GM11168 (cell line): ENCODE measurements at regions not wholly inside any gene's neighbourhood (a gene's known extent, or its start where the extent isn't known, plus 50 kb on each side); places are given as distances from the start of the nearest gene placed in this dataset.

ENCODE experiments used
- in situ Hi-C: fragments of 300-500 bp; cut with MboI; formaldehyde crosslinking; loops from one replicate; pipeline ENCODE4 v1.12.0; 2022; ENCODE audit warnings: low sequenced_read_pairs; ENCODE audit not compliant: unreplicated experiment

DNA sequence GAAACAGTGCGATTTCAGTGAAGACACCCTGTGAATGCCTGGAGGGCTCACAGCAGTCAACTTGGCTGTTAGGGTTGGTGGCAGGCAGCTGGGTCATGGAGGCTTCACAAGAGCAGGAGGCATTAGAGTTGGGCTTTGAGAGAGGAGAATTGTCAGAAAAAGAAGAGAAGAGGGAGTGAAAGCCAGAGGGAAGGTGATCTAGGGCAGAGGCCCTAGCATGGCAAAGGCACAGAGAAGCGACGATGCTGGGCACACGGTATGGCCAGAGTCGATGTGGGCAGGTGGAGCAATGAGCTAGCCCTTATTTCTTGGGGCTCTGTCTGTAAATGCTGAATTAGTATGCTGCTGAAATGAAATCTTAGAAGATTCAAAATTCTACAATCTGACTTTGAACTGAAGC, 52.6 kb upstream of the OLFM4 start:
- in situ Hi-C loops, result no loop called here

DNA sequence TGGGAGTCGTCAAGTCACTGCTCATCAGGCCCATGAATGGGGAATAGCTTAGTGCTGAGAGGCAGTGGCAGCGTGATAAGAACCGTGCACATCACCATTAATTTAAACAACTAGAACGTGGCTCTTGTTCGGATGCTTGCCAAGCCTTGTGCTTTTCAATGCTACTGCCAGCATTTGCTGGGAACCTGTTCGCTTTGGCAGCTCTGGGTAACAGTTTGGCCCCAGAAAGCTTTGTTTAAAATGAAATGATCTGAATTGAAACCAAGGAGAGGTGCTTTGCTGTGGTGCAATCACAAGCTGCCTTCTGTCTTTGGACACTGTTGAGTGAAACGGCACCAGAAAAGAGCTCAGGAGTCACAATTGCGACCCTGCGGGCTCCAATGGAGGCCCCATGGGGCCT, 53.5 kb upstream of the OLFM4 start:
- in situ Hi-C loops, result no loop called here

DNA sequence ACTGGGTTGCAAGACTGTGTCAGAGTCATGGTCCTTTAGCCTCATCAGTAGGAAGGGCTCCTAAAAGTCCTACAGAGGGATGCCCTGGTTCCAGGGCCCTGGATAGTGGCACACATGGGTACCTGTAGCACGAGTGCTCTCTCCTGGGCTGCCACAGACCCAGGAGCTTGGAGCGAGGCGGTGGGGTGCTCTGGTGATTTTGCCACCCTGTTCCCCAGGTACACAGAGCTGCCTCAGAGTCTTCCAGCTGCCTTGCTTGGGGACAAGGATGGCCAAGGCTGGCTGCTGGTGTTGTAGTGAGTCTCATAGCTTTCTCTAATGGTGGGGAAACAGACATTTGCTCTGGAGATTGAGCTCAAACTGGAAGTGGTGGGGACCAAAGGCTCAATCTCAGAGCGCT, 53.9 kb upstream of the OLFM4 start:
- in situ Hi-C loops, result no loop called here

DNA sequence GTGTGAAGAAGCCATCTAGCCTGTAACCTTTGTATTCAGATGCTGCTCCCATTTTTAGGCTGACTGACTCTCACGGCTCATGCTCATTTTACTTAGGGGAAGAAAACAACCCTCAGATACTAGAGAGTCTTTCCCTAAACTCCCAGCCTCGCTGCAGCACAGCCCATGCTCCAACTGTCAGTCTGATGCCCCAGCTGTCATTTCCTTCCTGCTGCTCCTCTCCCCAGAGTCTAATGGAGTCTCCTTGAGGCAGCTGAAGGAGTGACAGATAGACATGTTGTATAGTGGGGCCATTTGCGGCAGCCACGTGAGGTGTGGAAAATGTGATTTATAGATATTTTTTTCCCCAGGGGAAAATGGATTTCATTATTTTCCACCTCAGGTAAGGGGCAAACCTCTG, 59.2 kb upstream of the OLFM4 start:
- in situ Hi-C loops, result loop anchor here (10.0 kb wide), 1 partner anchor 125 kb away; the partner anchor contains the start of gene PCDH8

DNA sequence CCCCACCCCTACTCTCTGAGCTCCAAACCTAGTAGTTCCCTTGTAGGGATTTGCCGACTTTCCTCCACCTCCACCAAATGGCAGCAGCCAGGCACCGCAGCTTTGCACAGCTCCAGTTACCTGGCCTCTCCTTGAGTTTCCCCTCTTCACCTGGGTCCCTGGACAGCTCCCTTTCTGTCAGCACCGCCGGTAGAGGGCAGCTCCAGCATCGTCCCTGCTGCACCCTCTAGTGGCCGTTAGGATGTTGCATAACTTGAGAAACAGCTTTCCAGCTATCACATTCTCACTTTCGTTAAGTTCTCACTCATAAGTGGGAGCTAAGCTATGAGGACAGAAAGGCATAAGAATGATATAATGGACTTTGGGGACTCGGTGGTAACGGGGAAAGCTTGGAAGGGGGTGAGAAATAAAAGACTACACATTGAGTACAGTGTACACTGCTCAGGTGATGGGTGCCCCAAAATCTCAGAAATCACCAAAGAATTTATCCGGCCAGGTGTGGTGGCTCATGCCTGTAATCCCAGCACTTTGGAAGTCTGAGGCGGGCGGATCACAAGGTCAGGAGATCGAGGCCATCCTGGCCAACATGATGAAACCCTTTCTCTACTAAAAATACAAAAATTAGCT, 60.4 kb upstream of the OLFM4 start:
- in situ Hi-C loops, result loop anchor here (10.0 kb wide), 1 partner anchor 123 kb away; the partner anchor contains the start of gene PCDH8

DNA sequence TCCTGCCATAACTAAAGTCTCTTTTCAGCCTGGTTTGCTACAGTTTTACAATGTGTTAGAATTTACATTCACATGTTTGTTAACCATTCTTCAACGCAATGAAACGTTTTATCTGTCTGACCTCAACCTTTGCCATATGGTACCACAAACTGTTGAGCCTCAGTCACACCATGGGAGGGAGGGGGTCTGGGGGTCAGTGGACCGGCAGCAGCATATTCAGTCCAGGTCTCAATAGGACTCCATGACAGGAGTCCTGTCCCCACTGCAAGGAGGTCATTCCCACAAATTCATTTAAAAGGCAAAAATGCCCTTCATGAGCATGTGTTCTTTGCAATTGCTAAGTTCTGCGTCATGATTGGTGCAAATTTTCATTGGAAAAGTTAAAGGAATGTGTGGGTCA, 66.6 kb upstream of the OLFM4 start:
- in situ Hi-C loops, result loop anchor here (10.0 kb wide), 1 partner anchor 117 kb away; the partner anchor contains the start of gene PCDH8

DNA sequence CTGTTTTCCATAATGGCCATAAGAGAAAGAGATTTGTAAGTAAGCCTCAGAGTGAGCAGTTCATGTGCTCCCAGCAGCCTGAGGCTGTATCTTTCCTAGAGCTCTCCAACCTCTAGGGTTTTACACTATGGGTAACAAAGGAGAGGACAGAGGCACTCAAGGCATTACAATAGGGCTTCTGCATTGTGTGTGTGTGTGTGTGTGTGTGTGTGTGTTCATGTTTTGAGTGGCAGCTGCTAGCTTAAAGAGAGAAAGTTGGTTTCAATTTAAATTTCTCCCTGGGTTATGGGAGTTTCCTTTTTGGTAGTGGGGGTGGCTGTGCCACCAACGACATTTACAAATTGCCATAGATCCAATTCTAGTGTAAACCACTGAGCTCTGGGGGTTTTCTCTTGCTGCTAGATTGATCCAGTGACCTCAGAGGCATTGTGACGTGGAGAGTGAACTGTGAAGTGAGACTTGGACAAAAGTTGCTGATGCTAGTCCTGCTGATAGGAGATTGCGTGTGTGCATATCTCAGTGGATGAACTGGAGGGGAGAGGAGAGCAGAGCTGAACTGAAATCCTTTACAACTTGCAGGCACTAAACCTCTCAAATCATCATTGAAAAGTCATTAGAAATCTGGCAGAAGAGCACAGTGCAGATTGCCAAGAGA, 67.2 kb upstream of the OLFM4 start:
- in situ Hi-C loops, result loop anchor here (10.0 kb wide), 1 partner anchor 117 kb away; the partner anchor contains the start of gene PCDH8

DNA sequence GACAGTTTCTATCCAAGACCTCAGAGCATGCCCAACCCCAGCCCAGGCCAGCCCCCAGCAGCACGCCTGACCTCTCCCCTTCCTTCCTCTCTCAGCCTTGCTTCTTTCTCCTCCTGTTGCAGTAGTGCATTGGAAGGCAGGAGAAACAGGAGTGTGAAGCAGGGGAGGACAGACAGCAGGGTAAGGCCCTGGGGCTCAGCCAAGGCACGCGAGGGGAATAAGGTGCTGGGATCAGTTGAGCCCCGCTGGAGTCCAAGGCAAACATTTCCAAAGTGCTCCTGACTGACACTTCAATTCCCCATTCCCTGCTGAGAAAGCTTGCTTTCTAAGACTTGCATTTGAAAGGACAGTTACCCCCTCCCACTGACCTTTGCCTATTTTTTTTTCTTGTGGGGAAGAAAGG, 73.1 kb upstream of the OLFM4 start:
- in situ Hi-C loops, result no loop called here

DNA sequence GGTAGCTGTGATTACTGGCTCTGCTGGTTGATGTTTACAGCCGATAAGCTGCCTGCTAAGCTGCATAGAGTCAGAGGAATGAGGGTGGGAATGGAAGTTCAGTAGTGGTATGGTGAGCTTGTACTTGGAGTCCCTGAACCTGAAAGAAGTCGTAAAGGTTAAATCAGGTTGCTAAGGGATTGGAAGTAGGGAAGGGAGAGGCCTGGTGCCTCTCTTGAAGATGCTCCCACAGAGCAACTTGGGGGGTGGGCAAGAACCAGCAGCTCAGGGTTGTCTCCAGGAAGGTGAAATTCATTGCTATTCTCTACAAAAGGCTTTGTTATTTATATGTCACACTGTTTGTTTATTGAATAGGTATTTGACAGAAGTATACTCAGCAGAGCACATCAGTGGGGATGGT, 73.8 kb upstream of the OLFM4 start:
- in situ Hi-C loops, result no loop called here

DNA sequence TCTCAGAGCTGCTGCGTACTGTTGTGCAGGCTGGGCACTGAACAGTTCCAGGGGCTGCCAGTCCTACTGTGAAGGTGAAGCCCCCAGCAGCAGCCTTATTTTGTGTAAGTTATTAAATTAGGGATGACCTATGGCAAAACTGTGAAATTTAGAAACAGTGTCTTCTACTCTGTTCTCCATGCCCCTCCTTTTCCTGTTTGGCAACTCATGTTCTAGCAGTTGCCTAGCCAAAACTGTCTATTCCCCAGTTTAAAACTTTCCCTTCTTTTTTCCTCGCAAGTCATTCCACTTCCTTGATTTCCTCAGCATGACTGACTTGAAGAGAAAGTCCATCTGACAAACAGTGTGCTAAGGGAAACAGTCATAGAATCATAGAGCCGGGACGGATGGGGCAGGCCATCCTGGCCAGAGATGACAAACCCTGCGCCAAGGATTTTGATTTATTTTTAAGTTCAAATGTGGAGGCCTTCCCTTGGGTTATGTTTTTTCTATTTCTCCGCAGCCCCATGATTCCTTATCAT, 78.1 kb upstream of the OLFM4 start:
- in situ Hi-C loops, result no loop called here

DNA sequence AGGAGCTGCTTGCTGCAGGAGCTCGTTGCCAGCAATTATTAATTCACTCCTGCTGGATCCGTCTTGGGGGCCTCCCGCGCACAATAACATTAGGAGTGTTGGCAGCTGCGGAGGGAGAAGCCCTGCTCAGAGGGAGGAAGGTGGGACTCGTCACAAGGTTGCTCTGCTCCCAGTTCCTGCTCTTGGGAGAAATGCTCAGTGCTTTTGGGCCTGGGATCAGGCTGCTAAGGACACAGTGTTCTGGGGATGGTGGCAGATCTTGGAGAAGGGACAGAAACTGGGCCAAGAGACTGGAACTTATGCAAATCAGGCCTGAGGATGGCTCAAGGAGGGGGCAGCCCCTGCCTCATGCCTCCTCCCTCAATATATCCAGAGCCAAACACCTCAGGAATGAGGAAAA, 78.9 kb upstream of the OLFM4 start:
- in situ Hi-C loops, result no loop called here

DNA sequence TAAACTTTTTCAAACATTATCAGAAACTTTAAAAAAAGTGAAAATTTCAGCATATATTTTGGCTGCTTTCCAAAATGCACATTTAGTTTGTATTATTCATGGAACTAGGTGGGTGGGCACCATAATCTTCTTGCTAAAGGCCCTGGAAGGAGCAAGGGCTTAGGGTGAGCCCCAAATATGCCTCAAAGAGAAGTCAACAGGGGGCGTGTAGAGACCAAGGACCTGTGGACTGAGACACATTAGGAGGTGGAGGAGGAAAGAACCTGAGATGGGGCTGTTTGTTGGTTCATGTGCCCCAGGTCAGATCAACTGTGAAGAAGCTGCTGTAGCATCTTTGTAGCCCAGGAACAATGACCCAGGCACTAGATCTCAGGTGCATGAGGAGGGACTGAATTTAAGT, 79.6 kb upstream of the OLFM4 start:
- in situ Hi-C loops, result no loop called here

DNA sequence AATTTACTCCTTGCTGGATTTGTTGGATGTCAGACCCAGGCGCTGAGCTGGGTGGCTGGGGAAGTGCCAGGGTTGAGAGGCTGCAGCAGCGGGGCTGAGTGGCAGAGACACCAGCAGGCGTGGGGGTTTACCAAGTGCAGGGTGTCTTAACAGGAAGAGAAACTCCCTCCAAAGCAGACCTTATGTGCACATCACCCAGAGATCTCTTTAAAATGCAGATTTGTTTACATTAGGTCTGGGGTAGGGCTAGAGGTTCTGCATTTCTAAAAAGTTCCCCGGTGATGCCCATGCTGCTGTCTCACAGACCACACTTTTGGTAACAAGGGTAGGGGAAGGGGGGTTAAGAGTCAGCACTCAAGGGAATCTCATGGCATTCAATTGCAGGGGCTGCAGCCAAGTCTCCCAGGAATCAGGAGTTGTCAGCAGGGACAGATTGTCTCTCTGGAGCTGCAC, 80.7 kb upstream of the OLFM4 start:
- in situ Hi-C loops, result no loop called here

DNA sequence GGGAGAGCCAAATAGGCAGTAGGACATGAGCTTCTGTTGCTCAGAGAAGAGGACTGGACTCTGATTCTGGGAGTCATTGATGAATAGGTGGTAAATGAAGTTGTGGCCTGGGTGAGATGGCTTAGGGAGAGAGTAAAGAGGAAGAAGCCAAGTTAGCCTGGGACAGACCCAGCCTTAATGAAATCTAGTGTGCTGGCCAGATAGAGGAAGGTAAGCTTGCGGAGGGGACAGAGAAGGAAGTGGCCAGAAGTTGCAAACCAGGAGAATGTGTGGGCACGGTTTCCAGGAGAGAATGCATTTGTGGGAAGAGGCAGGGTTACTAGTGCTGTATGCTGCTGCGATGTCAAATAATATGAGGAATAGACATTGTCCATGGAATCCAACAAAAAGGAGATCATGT, 83.3 kb upstream of the OLFM4 start:
- in situ Hi-C loops, result no loop called here

DNA sequence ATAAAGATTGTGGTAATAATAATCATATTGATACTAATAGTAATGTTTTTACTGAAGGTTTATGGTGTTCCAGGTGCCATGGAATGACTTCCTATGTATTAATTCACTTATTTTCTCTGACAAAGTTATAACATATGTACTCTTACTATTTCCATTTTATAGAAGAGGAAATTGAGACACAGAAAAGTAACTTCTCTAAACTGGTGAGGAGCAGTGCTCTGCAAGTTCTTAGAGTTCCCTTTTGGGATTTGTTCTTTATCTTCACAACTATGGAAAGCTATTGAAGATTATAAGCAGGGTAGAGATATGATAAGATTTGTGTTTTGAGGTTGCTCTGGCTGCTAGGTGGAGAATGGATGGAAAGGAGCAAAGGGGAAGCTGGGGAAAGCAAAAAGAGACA, 83.9 kb upstream of the OLFM4 start:
- in situ Hi-C loops, result no loop called here

DNA sequence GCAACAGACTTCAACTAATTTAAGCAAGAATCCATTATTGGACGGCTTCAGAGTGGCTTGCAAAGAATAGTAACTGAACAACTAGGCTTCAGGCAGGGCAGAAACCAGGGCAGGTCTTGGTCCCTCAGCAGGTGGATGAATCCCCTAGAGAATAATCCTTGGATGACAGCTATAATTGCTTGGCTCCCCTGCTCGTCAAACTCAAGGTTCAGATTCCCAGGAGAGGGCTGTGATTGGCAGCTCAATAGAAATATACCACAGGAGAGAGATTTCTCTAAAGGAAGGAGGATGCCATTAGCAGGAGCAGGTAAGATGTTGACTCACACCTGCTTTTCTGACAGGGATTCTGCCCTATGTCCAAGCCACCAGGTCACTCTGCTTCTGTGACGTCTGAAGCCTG, 89.6 kb upstream of the PCDH8 start:
- in situ Hi-C loops, result no loop called here

DNA sequence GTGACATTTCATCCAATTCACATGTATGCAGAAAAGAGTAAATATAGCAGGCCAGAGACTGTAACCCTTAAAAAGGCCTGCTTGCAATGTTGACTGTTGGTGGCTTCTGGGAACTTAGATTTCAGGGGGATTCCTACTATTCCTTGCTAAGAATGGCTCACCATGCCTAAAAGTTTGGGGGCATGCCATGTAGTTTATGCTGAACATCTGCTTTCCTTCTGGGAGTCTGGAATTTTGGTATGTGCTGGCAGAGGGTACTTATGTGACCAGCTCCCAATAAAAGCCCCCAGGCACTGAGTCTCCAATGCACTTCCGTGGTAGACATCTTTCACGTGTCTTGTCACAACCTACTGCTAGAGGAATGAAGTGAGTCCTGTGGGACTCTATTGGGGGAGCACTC, 88.4 kb upstream of the PCDH8 start:
- in situ Hi-C loops, result no loop called here

DNA sequence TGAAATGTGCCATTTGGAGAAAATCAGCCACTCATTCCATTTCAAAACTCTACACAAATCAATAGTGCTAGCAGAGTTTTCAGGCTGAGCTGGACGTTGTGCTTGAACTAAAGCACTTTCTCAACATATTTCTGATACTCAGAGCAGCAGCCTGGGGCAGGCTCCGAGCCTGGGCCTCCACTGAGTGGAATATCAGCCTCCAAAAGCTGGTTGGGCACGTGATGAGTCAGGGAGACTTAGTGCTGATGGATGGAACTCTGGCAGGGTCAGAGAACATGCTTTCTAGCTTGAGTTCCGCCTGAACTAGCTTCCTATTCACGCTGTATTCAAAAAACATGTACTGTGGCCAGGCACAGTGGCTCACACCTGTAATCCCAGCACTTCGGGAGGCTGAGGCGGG, 85.8 kb upstream of the PCDH8 start:
- in situ Hi-C loops, result no loop called here

DNA sequence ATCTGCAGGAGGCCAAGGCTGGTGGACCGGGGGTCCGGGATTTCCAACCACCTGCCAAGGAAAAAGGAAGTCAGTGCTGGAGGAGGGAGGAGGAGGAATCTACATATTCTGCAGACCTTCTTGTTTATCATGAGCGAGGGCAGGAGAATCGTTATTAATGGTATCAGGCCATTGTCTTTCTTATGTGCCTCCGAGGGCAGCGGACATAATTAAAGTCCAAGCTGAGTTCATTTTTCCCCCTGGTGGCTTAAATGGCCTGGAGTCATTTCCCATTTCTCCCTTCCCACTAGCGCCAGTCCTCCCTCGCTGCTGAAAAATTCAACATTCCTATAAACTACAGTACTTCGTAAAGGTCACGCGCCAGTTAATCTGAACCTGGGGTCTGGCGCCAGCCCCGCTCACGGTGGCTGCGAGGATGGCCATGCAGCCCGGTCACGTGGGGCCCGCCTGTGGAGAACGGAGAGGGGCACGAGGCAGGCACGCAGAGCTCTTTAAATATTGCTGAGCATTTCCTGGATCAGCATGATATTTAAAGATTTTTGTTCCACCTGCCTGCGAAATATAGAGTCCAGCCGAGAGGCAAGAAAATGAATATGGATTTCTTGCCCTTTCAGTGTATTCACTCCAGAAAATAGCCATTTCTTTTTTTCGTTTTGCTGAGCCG, 85.2 kb upstream of the PCDH8 start:
- in situ Hi-C loops, result no loop called here

DNA sequence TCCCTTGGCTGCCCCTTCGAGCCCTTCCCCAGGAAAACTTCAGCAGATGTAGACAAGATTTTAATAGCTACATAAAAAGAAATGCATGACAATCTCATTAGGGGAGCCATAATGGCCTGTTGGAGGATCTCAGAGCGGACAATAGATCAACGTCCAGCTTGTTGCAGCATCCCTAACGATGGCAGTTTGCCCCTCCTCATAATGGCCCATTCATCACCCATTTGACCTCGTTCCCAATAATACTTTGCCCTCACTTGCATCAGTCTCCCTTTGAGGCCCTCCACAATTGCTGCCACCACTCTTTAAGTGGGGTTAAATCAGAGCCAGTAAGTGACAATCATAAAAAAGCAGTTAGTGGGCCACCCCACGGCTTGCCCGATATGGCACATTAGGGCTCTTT, 84.7 kb upstream of the PCDH8 start:
- in situ Hi-C loops, result no loop called here

DNA sequence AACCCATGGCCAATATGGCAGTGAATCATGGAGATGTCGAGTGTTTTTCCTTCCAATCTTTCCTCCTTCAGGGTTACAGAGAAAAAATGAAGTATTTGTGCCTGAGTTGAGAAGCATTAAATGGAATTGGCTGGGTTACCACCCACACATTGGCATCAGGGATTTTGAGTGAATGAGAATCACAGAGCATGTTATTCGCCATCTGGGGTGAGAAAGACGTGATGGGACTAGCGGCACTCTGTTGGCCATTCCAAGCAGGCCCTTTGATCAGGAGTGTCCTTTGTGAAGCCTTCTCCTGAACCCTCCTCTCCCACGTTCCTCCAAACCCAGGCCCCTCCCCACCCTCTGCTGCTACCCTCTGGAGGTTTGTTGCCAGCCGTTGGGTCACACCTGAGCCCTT, 84.2 kb upstream of the PCDH8 start:
- in situ Hi-C loops, result no loop called here
